SK-N-SH (cell line): ENCODE measurements at regions not wholly inside any gene's neighbourhood (a gene's known extent, or its start where the extent isn't known, plus 50 kb on each side); places are given as distances from the start of the nearest gene placed in this dataset.

Experiments
- CTCF ChIA-PET: fragments of 300-600, 350-600 bp; formaldehyde crosslinking; extraction: SDS; loops from one replicate; lab custom pipeline; 2021; lab: Yijun Ruan, JAX
- POLR2A ChIA-PET: fragments of 350-600 bp; sonication (Branson Sonifier 250); formaldehyde crosslinking; extraction: SDS; loops from one replicate; lab custom pipeline; 2020; ENCODE audit warnings: antibody characterized with exemption, inconsistent platforms; lab: Yijun Ruan, JAX
- DNase-seq: peaks from one replicate; pipeline ENCODE4 v3.0.0; 2012
- H2AFZ ChIP-seq: fragments of 200-600 bp; sonication (generic); 2 replicates; pipeline ENCODE4 v1.8.1; 2016; ENCODE audit warnings: antibody characterized with exemption, mild to moderate bottlenecking, low read depth
- H3F3A ChIP-seq: fragments of 200-600 bp; sonication (generic); replicated peaks from 2 replicates; pipeline ENCODE3; 2016; ENCODE audit warnings: antibody characterized with exemption, mild to moderate bottlenecking; ENCODE audit not compliant: insufficient read depth
- H3K27ac ChIP-seq, 2 experiments: fragments of 200-500 bp in 1 of 2; fragments of 200-600 bp in 1 of 2; sonication (Bioruptor generic) in 1 of 2; sonication (generic), shearing (Covaris generic) in 1 of 2; 2 replicates each; pipeline versions ENCODE4 v1.5.1 to v1.6.1; 2014 to 2016; ENCODE audit warnings: low read depth in 2 of 2, inconsistent platforms in 1 of 2, low read length in 1 of 2, mild to moderate bottlenecking in 1 of 2, mixed read lengths in 1 of 2
- H3K27me3 ChIP-seq: fragments of 200-600 bp; sonication (generic), shearing (Covaris generic); 2 replicates; pipeline ENCODE4 v1.6.1; 2016; ENCODE audit warnings: mixed run types; ENCODE audit not compliant: insufficient read depth
- H3K36me3 ChIP-seq, 2 experiments: fragments of 200-500 bp in 1 of 2; fragments of 200-600 bp in 1 of 2; sonication (Bioruptor generic) in 1 of 2; sonication (generic) in 1 of 2; replicated peaks in 1 of 2; 2 replicates each; pipeline versions ENCODE3 to v1.5.1; 2014 to 2016; ENCODE audit warnings: low read length in 1 of 2, mild to moderate bottlenecking in 1 of 2; ENCODE audit not compliant: insufficient read depth in 2 of 2, control insufficient read depth in 1 of 2
- H3K4me1 ChIP-seq, 2 experiments: fragments of 200-500 bp in 1 of 2; fragments of 200-600 bp in 1 of 2; sonication (Bioruptor generic) in 1 of 2; sonication (generic), shearing (Covaris generic) in 1 of 2; 2 replicates each; pipeline versions ENCODE4 v1.5.1 to v1.6.1; 2014 to 2016; ENCODE audit warnings: low read depth in 1 of 2, low read length in 1 of 2, mixed run types in 1 of 2; ENCODE audit not compliant: insufficient read depth in 2 of 2, control insufficient read depth in 1 of 2
- H3K4me2 ChIP-seq: fragments of 200-600 bp; sonication (generic), shearing (Covaris generic); 2 replicates; pipeline ENCODE4 v1.6.1; 2017; ENCODE audit warnings: mixed run types
- H3K4me3 ChIP-seq, 2 experiments: fragments of 200-500 bp in 1 of 2; fragments of 200-600 bp in 1 of 2; sonication (Bioruptor generic) in 1 of 2; sonication (generic), shearing (Covaris generic) in 1 of 2; 2 replicates each; pipeline versions ENCODE4 v1.5.1 to v1.8.1; 2014 to 2016; ENCODE audit warnings: low read depth in 2 of 2, inconsistent platforms in 1 of 2, low read length in 1 of 2, mild to moderate bottlenecking in 1 of 2, mixed read lengths in 1 of 2, moderate library complexity in 1 of 2
- H3K79me2 ChIP-seq: fragments of 200-600 bp; sonication (generic); 2 replicates; pipeline ENCODE4 v1.8.1; 2017; ENCODE audit warnings: mild to moderate bottlenecking; ENCODE audit not compliant: insufficient read depth
- H3K9ac ChIP-seq: fragments of 200-600 bp; sonication (generic); 2 replicates; pipeline ENCODE4 v1.6.1; 2017; ENCODE audit warnings: mixed run types
- H3K9me2 ChIP-seq: fragments of 200-600 bp; sonication (generic); 2 replicates; pipeline ENCODE4 v1.6.1; 2017; ENCODE audit warnings: mixed run types
- H3K9me3 ChIP-seq: fragments of 200-600 bp; sonication (generic); 2 replicates; pipeline ENCODE4 v1.6.1; 2017; ENCODE audit warnings: mixed run types, mild to moderate bottlenecking, moderate library complexity
- H4K20me1 ChIP-seq: fragments of 200-600 bp; sonication (generic); 2 replicates; pipeline ENCODE4 v1.6.1; 2017; ENCODE audit warnings: mild to moderate bottlenecking, mixed run types; ENCODE audit not compliant: insufficient read depth
- CHD2 ChIP-seq: fragments of 150-350 bp; IDR thresholded peaks from 2 replicates; pipeline ENCODE4 v1.6.1; 2018; ENCODE audit warnings: low read length; ENCODE audit not compliant: partially characterized antibody
- CTCF ChIP-seq: fragments of 200-600 bp; sonication (generic); IDR thresholded peaks from 2 replicates; pipeline ENCODE4 v1.6.1; 2017; ENCODE audit warnings: antibody characterized with exemption, mild to moderate bottlenecking, moderate library complexity
- ELF1 ChIP-seq: IDR thresholded peaks from 2 replicates; pipeline ENCODE4 v1.4.0; 2012
- EP300 ChIP-seq, 2 experiments: IDR thresholded peaks; 2 replicates each; pipeline versions ENCODE4 v1.4.0 to v1.6.1; 2012; ENCODE audit warnings: borderline replicate concordance in 1 of 2, low read depth in 1 of 2, low read length in 1 of 2
- EZH2phosphoT487 ChIP-seq: fragments of 200-600 bp; sonication (generic); IDR thresholded peaks from 2 replicates; pipeline ENCODE4 v1.6.1; 2017; ENCODE audit warnings: low read depth, mixed run types, mild to moderate bottlenecking, antibody characterized with exemption, moderate library complexity, borderline replicate concordance
- FOSL2 ChIP-seq: IDR thresholded peaks from 2 replicates; pipeline ENCODE4 v1.4.0; 2012; ENCODE audit warnings: low read depth, mild to moderate bottlenecking, moderate library complexity, borderline replicate concordance
- FOXJ3 ChIP-seq: sonication (generic); formaldehyde crosslinking; IDR thresholded peaks from 2 replicates; pipeline ENCODE4 v1.5.1; 2020; ENCODE audit warnings: mild to moderate bottlenecking, missing genetic modification reagents
- GABPA ChIP-seq: IDR thresholded peaks from 2 replicates; pipeline ENCODE4 v1.4.0; 2012; ENCODE audit warnings: low read depth, mild to moderate bottlenecking
- GATA2 ChIP-seq: sonication (generic); formaldehyde crosslinking; IDR thresholded peaks from 2 replicates; pipeline ENCODE4 v1.5.0; 2020; ENCODE audit warnings: mild to moderate bottlenecking, missing genetic modification reagents
- JUND ChIP-seq: IDR thresholded peaks from 2 replicates; pipeline ENCODE4 v1.4.0; 2012
- MAX ChIP-seq: IDR thresholded peaks from 2 replicates; pipeline ENCODE4 v1.4.0; 2012; ENCODE audit warnings: low read depth
- MEF2A ChIP-seq: IDR thresholded peaks from 2 replicates; pipeline ENCODE4 v1.4.0; 2012; ENCODE audit warnings: low read depth, borderline replicate concordance
- MXI1 ChIP-seq: IDR thresholded peaks from 2 replicates; pipeline ENCODE4 v1.6.1; 2012; ENCODE audit warnings: mild to moderate bottlenecking, low read depth, low read length, improper control_type of control experiment
- POLR2AphosphoS5 ChIP-seq: IDR thresholded peaks from 2 replicates; pipeline ENCODE4 v1.6.1; 2012; ENCODE audit warnings: low read depth, low read length
- RAD21 ChIP-seq: IDR thresholded peaks from 2 replicates; pipeline ENCODE4 v1.6.1; 2012; ENCODE audit warnings: mild to moderate bottlenecking, low read length
- RXRA ChIP-seq: IDR thresholded peaks from 2 replicates; pipeline ENCODE4 v1.4.0; 2012; ENCODE audit warnings: low read depth, mild to moderate bottlenecking, borderline replicate concordance
- SIN3A ChIP-seq: IDR thresholded peaks from 2 replicates; pipeline ENCODE4 v1.6.1; 2012; ENCODE audit warnings: low read depth, mild to moderate bottlenecking, low read length, moderate library complexity, borderline replicate concordance
- SMC3 ChIP-seq: IDR thresholded peaks from 2 replicates; pipeline ENCODE4 v1.6.1; 2012; ENCODE audit warnings: low read depth, low read length, improper control_type of control experiment
- TAF1 ChIP-seq: IDR thresholded peaks from 2 replicates; pipeline ENCODE4 v1.6.1; 2012; ENCODE audit warnings: low read depth, mild to moderate bottlenecking, low read length, moderate library complexity, borderline replicate concordance
- TCF12 ChIP-seq: IDR thresholded peaks from 2 replicates; pipeline ENCODE4 v1.4.0; 2012
- TEAD4 ChIP-seq: IDR thresholded peaks from 2 replicates; pipeline ENCODE4 v1.4.0; 2012; ENCODE audit warnings: mild to moderate bottlenecking, borderline replicate concordance; ENCODE audit not compliant: insufficient read depth
- USF1 ChIP-seq: IDR thresholded peaks from 2 replicates; pipeline ENCODE4 v1.4.0; 2012; ENCODE audit warnings: low read depth, borderline replicate concordance
- YY1 ChIP-seq: IDR thresholded peaks from 2 replicates; pipeline ENCODE4 v1.4.0; 2012; ENCODE audit warnings: low read depth, mild to moderate bottlenecking
- WGBS: methylation state at CpG from one replicate; pipeline ENCODE4 v1.1.6; 2017; ENCODE audit warnings: low lambda C conversion rate; 5-methylcytosine and 5-hydroxymethylcytosine counted together

- TF ChIP-seq CTCF: peak; percentile 49
- TF ChIP-seq SIN3A: no peak
- TF ChIP-seq CHD2: no peak
- TF ChIP-seq RXRA: no peak; the same call in 1 of the 2 replicates
- TF ChIP-seq MAX: no peak
- TF ChIP-seq YY1: no peak
- no peak; the same call in 1 of the 2 replicates for TF ChIP-seq POLR2AphosphoS5
- TF ChIP-seq FOSL2: peak; percentile 97
- TF ChIP-seq JUND: peak; percentile 90
- TF ChIP-seq TAF1: no peak
- TF ChIP-seq GATA2 (CRISPR knock-in tag): no peak
- peak; percentile 22; the same call in 1 of the 2 replicates for TF ChIP-seq SMC3
- peak; percentile 72 for TF ChIP-seq TCF12
Observed at GRCh38 chr1:189619682-189620332, 857.9 kb downstream of the BRINP3 start (continued).

GRCh38 chr1:189620471-189620870 is 857.2 kb downstream of the BRINP3 start:
- Histone ChIP-seq H3K27me3 (no peaks in the 10 kb centered on the region), H3K9ac (no peak overlapping the region), H4K20me1 (no peaks in the 10 kb centered on the region), H3K4me1 (peaks cover 0 to 2% of the 10 kb centered on the region in 2 experiments; a peak in 3 of 4 replicates), H3K27ac (no peak overlapping the region), H3K9me2 (no peaks in the 10 kb centered on the region), H2AFZ (0 out of 2 replicates have a peak overlapping the region, but pooled peaks have one; percentile 0), H3K4me3 (no peak overlapping the region), H3K9me3 (no peaks in the 10 kb centered on the region), H3K79me2 (no peaks in the 10 kb centered on the region), H3K4me2 (no peak overlapping the region), H3K36me3 (no peaks in the 10 kb centered on the region), H3F3A (peaks cover 14% of the 10 kb centered on the region)
- ChIA-PET CTCF (no interaction called here), POLR2A (no interaction called here)
- WGBS: 91% methylated on average over 2 of the region's 2 CpGs
- DNase-seq: no peak
- TF ChIP-seq USF1 (no peak), MEF2A (no peak), FOXJ3 (CRISPR knock-in tag) (no peak), MAX (no peak), MXI1 (no peak), TEAD4 (no peak), RAD21 (no peak), GATA2 (CRISPR knock-in tag) (no peak), CHD2 (no peak), POLR2AphosphoS5 (no peak), EZH2phosphoT487 (no peak), EP300 (IDR thresholded peaks at IDR 0.05; ENCODE audit: borderline replicate concordance in 1 of 2, low read depth in 1 of 2, low read length in 1 of 2) (no peak), TAF1 (no peak), ELF1 (no peak), SIN3A (no peak), GABPA (no peak)
